Nephron (organoid): ENCODE measurements at regions not wholly inside any gene's neighbourhood (a gene's known extent, or its start where the extent isn't known, plus 50 kb on each side); places are given as distances from the start of the nearest gene placed in this dataset.
"Not testable (repeated sequence)": the region's sequence is repeated elsewhere in the genome, so short reads cannot be mapped to it uniquely, and the experiment has no call there.

Experiments used
- H3K27ac Mint-ChIP-seq, 3 experiments: 2 replicates each; pipeline ENCODE4 v1.8.0; 2020; ENCODE audit warnings: mixed read lengths in 3 of 3, mild to moderate bottlenecking in 2 of 3, moderate library complexity in 1 of 3
- H3K27me3 Mint-ChIP-seq: 2 replicates; pipeline ENCODE4 v1.8.0; 2021; ENCODE audit warnings: low read depth, mild to moderate bottlenecking, moderate library complexity, mixed read lengths
- H3K36me3 Mint-ChIP-seq: 2 replicates; pipeline ENCODE4 v1.8.0; 2020; ENCODE audit warnings: low read depth, mixed read lengths
- H3K4me1 Mint-ChIP-seq: 2 replicates; pipeline ENCODE4 v1.8.0; 2020; ENCODE audit warnings: mixed read lengths
- H3K4me3 Mint-ChIP-seq, 3 experiments: 2 replicates each; pipeline ENCODE4 v1.8.0; 2020; ENCODE audit warnings: mild to moderate bottlenecking in 3 of 3, mixed read lengths in 3 of 3, moderate library complexity in 2 of 3
- H3K9me3 Mint-ChIP-seq: 2 replicates; pipeline ENCODE4 v1.8.0; 2020; ENCODE audit warnings: mixed read lengths
- TF ChIP-seq, protein P1 (sequence below), 3 experiments: fragments of 200-600 bp; sonication (generic); IDR thresholded peaks; one replicate each; pipeline ENCODE4 v1.5.0; 2021; ENCODE audit warnings: antibody characterized with exemption in 3 of 3; ENCODE audit not compliant: unreplicated experiment in 3 of 3

DNA sequence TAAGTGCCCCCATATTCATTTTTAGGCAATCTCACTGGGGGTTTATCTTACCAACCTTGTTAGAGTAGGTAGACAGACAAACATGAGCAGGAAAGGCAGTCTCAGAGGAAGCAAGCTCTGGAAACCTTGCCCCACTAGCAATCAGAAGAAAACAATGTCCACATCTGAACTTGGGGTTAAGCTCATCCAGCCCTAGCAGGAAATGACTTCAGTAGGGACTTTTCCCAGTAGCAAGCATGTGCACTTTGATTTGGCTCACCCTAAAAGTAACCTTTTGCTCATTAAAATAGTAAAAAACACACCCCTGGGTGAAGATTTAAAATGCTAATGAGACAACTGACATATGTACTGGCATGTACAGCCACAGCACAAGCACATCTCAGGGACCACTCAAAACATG is 175.5 kb downstream of the AKAIN1 start:
- TF ChIP-seq, protein P1, sequence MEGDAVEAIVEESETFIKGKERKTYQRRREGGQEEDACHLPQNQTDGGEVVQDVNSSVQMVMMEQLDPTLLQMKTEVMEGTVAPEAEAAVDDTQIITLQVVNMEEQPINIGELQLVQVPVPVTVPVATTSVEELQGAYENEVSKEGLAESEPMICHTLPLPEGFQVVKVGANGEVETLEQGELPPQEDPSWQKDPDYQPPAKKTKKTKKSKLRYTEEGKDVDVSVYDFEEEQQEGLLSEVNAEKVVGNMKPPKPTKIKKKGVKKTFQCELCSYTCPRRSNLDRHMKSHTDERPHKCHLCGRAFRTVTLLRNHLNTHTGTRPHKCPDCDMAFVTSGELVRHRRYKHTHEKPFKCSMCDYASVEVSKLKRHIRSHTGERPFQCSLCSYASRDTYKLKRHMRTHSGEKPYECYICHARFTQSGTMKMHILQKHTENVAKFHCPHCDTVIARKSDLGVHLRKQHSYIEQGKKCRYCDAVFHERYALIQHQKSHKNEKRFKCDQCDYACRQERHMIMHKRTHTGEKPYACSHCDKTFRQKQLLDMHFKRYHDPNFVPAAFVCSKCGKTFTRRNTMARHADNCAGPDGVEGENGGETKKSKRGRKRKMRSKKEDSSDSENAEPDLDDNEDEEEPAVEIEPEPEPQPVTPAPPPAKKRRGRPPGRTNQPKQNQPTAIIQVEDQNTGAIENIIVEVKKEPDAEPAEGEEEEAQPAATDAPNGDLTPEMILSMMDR (IDR thresholded peaks at IDR 0.05; ENCODE audit: unreplicated experiment in 3 of 3): no peak
- no peaks in the 10 kb centered on the region for H3K27me3 Mint-ChIP-seq
- no peaks in the 10 kb centered on the region for H3K4me1 Mint-ChIP-seq
- no peaks in the 10 kb centered on the region for H3K9me3 Mint-ChIP-seq
- no peak overlapping the region for H3K27ac Mint-ChIP-seq
- H3K4me3 Mint-ChIP-seq: no peak overlapping the region
- no peaks in the 10 kb centered on the region for H3K36me3 Mint-ChIP-seq

DNA sequence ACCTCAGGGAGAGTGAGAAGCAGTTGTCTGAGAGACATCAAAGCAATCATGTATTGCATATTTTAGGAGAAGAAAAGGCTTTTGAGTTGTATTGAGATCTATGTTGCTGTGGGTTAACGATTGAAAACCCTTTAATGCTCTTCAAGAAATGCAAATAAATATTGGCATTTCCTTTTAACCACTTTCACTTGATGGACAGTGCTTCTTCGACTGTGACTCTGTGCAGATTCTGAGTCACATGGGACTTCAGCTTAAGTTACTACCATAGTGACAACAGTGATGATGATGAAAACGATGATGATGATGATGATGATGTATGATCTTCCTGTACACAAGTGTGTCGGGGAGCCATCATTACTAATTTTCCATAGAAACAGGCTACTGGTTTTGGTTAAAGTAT is 181.8 kb downstream of the AKAIN1 start:
- TF ChIP-seq, protein P1 (IDR thresholded peaks at IDR 0.05; ENCODE audit: unreplicated experiment in 3 of 3): no peak
- Mint-ChIP-seq H3K4me3 (no peak overlapping the region), H3K27ac (no peak overlapping the region), H3K27me3 (no peaks in the 10 kb centered on the region), H3K4me1 (no peaks in the 10 kb centered on the region), H3K36me3 (no peaks in the 10 kb centered on the region), H3K9me3 (peaks cover 5% of the 10 kb centered on the region)

DNA sequence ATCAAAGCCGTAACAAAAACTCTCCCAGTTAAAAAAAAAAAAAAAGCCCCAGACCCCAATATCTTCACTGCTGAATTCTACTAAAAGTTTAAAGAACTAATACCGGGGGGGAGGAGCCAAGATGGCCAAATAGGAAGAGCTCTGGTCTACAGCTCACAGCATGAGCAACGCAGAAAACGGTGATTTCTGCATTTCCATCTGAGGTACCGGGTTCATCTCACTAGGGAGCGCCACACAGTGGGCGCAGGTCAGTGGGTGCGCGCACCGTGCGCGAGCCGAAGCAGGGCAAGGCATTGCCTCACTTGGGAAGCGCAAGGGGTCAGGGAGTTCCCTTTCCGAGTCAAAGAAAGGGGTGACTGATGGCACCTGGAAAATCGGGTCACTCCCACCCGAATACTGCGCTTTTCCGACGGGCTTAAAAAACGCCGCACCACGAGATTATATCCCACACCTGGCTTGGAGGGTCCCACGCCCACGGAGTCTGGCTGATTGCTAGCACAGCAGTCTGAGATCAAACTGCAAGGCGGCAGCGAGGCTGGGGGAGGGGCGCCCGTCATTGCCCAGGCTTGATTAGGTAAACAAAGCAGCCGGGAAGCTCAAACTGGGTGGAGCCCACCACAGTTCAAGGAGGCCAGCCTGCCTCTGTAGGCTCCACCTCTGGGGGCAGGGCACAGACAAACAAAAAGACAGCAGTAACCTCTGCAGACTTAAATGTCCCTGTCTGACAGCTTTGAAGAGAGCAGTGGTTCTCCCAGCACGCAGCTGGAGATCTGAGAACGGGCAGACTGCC is 192.8 kb downstream of the AKAIN1 start:
- TF ChIP-seq, protein P1 (IDR thresholded peaks at IDR 0.05; ENCODE audit: unreplicated experiment in 3 of 3): peak in 1 of 3 experiments; percentile 22
- H3K9me3 Mint-ChIP-seq, H3K27me3 Mint-ChIP-seq, H3K36me3 Mint-ChIP-seq, H3K4me1 Mint-ChIP-seq: not testable (repeated sequence)
- Mint-ChIP-seq H3K4me3 (peak overlapping the region; percentile 74 to 77 (median 76)), H3K27ac (peak overlapping the region in 1 of 3 experiments; percentile 22)

DNA sequence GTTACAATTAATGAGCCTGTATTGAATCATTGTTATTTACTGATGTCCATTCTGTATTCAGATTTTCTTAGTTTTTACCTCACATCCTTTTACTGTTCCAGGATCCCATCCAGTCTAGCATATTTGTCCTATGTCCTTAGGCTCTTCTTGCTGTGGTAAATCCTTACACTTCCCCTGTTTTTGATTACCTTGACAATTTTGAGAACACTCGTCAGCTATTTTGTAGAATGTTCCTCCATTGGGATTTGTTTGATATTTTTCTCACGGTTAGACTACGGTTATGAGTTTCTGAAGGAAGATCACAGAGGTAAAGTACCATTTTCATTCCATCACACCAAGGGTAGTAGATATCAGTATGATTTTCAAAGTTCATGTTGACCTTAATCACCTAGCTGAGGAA is 202.3 kb downstream of the AKAIN1 start:
- no peaks in the 10 kb centered on the region for H3K4me1 Mint-ChIP-seq
- H3K27me3 Mint-ChIP-seq: no peaks in the 10 kb centered on the region
- no peaks in the 10 kb centered on the region for H3K36me3 Mint-ChIP-seq
- H3K4me3 Mint-ChIP-seq: no peak overlapping the region
- H3K9me3 Mint-ChIP-seq: no peaks in the 10 kb centered on the region
- TF ChIP-seq, protein P1 (IDR thresholded peaks at IDR 0.05; ENCODE audit: unreplicated experiment in 3 of 3): no peak
- no peak overlapping the region for H3K27ac Mint-ChIP-seq

DNA sequence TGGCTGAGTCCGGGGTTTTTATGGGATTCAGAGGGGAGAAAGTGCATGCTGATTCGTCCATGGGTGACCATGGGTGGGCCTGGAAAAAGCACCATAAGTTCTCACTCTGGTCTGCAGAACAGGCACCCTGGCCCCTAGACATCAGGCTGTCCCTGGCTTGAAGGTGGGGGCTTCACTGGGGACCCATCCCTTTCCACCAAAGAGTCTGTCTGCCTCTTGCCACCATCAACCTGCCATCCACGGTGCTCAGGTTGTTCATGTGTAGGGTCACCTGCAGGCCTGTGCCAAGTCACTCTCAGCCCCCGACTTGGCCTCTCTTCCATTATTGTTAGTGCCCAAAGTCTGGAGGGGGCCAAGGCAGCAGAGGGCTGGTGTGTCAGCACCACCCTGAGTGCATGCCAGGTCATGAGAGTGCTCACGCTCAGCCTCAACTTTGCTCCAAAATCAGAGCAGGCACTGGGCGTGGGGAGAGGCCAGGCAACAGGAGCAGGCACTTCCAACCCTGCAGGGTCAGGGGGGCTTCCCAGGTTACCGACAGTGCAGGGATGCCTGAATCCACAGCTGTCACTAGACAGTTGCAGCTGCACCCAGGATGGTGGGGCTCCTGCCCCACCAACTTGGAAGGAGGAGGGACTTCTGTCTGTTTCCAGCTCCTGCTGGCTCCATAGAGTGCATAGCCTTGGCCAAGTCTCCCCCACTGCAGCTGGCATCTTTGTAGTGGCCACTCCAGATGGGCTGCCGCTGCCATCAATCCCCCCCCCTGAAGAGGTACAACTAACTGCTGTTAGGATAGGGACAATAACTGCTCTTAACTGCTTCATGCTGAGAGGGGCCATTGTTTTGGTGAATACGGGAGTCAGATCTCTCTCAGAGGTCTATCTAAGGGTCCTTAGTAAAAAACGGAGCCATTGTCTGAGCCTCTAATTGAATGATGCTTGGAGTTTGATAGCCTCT is 209.3 kb downstream of the AKAIN1 start:
- peaks cover 4% of the 10 kb centered on the region for H3K9me3 Mint-ChIP-seq

More for the DNA sequence above, 209.3 kb downstream of the AKAIN1 start:
- H3K27me3 Mint-ChIP-seq: peaks cover 7% of the 10 kb centered on the region
- H3K36me3 Mint-ChIP-seq: no peaks in the 10 kb centered on the region
- H3K4me1 Mint-ChIP-seq: no peaks in the 10 kb centered on the region
- H3K4me3 Mint-ChIP-seq: no peak overlapping the region
- TF ChIP-seq, protein P1 (IDR thresholded peaks at IDR 0.05; ENCODE audit: unreplicated experiment in 3 of 3): no peak
- no peak overlapping the region for H3K27ac Mint-ChIP-seq
